ENCODE measurements at regions not wholly inside any gene's neighbourhood (a gene's known extent, or its start where the extent isn't known, plus 50 kb on each side); places are given as distances from the start of the nearest gene placed in this dataset.

DNA sequence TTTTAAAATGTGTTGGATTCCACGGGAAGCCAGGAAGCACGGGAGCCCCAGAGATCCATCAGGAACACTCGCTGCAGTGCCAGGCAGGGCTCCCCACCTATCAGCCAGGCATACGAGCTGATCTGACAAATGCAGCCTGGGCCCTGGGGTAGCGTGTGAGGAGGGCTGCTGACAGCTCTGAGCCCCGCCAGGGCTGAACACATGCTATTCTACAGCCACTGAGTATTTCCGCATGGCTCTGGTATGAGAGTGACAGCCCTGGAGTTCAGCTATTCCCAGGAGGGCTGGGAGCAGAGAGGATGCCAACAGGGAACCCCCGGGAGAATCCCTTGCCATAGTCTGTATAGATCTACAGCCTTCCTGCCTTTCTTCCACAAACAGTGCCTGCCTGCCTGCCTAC is 237.3 kb upstream of the ZMIZ1 start:
- Histone ChIP-seq H3K36me3 (ENCODE audit: insufficient read depth) (no peaks in the 10 kb centered on the region), H3K4me3 (ENCODE audit: low read depth, low read length) (no peak overlapping the region), H3K27ac (ENCODE audit: low read depth) (no peak overlapping the region), H3K4me1 (ENCODE audit: insufficient read depth) (no peaks in the 10 kb centered on the region)
- WGBS: 67% methylated on average over 8 of the region's 8 CpGs
- no peak for DNase-seq (ENCODE audit: extremely low spot score)

- H3K4me3 ChIP-seq (ENCODE audit: low read depth, low read length): no peak overlapping the region
- H3K27ac ChIP-seq (ENCODE audit: low read depth): no peak overlapping the region
- no peaks in the 10 kb centered on the region for H3K36me3 ChIP-seq (ENCODE audit: insufficient read depth)
- DNase-seq (ENCODE audit: extremely low spot score): no peak
- no peaks in the 10 kb centered on the region for H3K4me1 ChIP-seq (ENCODE audit: insufficient read depth)
- WGBS: 93% methylated on average over 2 of the region's 2 CpGs
Observed at GRCh38 chr10:78832281-78832680, 236.5 kb upstream of the ZMIZ1 start.

- H3K36me3 ChIP-seq (ENCODE audit: insufficient read depth): no peaks in the 10 kb centered on the region
- WGBS: 41% methylated on average over 5 of the region's 5 CpGs
- H3K4me3 ChIP-seq (ENCODE audit: low read depth, low read length): no peak overlapping the region
- no peak overlapping the region for H3K27ac ChIP-seq (ENCODE audit: low read depth)
- H3K4me1 ChIP-seq (ENCODE audit: insufficient read depth): no peaks in the 10 kb centered on the region
- DNase-seq (ENCODE audit: extremely low spot score): no peak
Observed at GRCh38 chr10:78838141-78838657, 230.6 kb upstream of the ZMIZ1 start.

DNA sequence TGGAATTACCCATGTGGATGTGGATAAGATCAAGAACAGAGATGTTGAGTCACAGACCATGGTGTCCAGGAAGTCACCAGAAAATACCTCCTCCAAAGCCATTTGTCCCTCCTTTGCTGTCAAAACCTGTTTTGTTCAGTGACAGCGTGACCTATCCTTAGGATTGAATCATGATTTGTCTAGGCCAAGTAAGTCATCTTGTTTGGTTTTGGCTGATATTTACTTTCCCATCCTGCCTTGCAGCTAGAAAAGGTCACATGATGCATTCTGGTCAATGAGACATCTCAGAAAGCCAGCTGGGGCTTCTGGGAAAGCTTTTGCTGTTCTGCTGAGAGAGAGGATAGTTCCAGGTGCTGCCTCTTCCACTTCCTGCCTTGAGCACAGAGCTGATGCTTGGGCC is 225.3 kb upstream of the ZMIZ1 start:
- DNase-seq (ENCODE audit: extremely low spot score): no peak
- WGBS: 96% methylated on average over 1 of the region's 1 CpG
- Histone ChIP-seq H3K4me3 (ENCODE audit: low read depth, low read length) (no peak overlapping the region), H3K4me1 (ENCODE audit: insufficient read depth) (no peaks in the 10 kb centered on the region), H3K27ac (ENCODE audit: low read depth) (no peak overlapping the region), H3K36me3 (ENCODE audit: insufficient read depth) (no peaks in the 10 kb centered on the region)

GRCh38 chr10:78844960-78845607 is 223.7 kb upstream of the ZMIZ1 start:
- no peak overlapping the region for H3K4me3 ChIP-seq (ENCODE audit: low read depth, low read length)
- 78% methylated on average over 10 of the region's 10 CpGs for WGBS
- H3K27ac ChIP-seq (ENCODE audit: low read depth): no peak overlapping the region
- H3K36me3 ChIP-seq (ENCODE audit: insufficient read depth): no peaks in the 10 kb centered on the region
- H3K4me1 ChIP-seq (ENCODE audit: insufficient read depth): no peaks in the 10 kb centered on the region
- DNase-seq (ENCODE audit: extremely low spot score): no peak

DNA sequence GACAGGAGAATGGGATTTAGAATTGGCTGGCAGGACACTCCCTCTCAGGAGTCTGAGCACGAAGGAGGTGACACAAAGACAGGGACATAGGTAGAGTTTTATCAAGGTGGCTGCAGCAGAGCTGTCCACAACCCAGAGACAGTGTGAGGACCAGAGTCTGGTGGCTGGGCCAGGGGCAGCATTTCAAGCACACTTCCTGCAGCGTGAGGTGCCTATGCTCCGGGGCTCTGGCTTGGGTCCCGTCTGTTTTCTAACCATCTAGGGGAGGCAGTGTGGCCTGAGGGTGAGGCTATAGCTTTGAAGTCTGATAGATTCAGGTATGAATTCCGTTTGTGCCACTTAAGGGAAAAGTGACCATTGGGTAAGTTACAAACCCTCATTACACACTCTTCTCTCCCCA is 222.7 kb upstream of the ZMIZ1 start:
- no peak overlapping the region for H3K4me3 ChIP-seq (ENCODE audit: low read depth, low read length)
- no peak overlapping the region for H3K27ac ChIP-seq (ENCODE audit: low read depth)
- no peak for DNase-seq (ENCODE audit: extremely low spot score)
- 85% methylated on average over 5 of the region's 5 CpGs for WGBS
- no peaks in the 10 kb centered on the region for H3K36me3 ChIP-seq (ENCODE audit: insufficient read depth)
- no peaks in the 10 kb centered on the region for H3K4me1 ChIP-seq (ENCODE audit: insufficient read depth)

- DNase-seq (ENCODE audit: extremely low spot score): no peak
- no peaks in the 10 kb centered on the region for H3K36me3 ChIP-seq (ENCODE audit: insufficient read depth)
- H3K4me3 ChIP-seq (ENCODE audit: low read depth, low read length): no peak overlapping the region
- WGBS: 74% methylated on average over 7 of the region's 7 CpGs
- H3K27ac ChIP-seq (ENCODE audit: low read depth): no peak overlapping the region
- no peaks in the 10 kb centered on the region for H3K4me1 ChIP-seq (ENCODE audit: insufficient read depth)
Observed at GRCh38 chr10:78846760-78847159, 222.0 kb upstream of the ZMIZ1 start.

- Histone ChIP-seq H3K27ac (ENCODE audit: low read depth) (no peak overlapping the region), H3K36me3 (ENCODE audit: insufficient read depth) (no peaks in the 10 kb centered on the region), H3K4me3 (ENCODE audit: low read depth, low read length) (no peak overlapping the region), H3K4me1 (ENCODE audit: insufficient read depth) (no peaks in the 10 kb centered on the region)
- WGBS: 81% methylated on average over 5 of the region's 5 CpGs
- DNase-seq (ENCODE audit: extremely low spot score): no peak
Observed at GRCh38 chr10:78847485-78847884, 221.3 kb upstream of the ZMIZ1 start.

- 59% methylated on average over 7 of the region's 7 CpGs for WGBS
- no peak for DNase-seq (ENCODE audit: extremely low spot score)
- H3K4me1 ChIP-seq (ENCODE audit: insufficient read depth): no peaks in the 10 kb centered on the region
Observed at GRCh38 chr10:78849115-78849514, 219.7 kb upstream of the ZMIZ1 start.

GRCh38 chr10:78849731-78850130 is 219.0 kb upstream of the ZMIZ1 start:
- no peak for DNase-seq (ENCODE audit: extremely low spot score)
- 88% methylated on average over 5 of the region's 5 CpGs for WGBS
- no peak overlapping the region for H3K4me3 ChIP-seq (ENCODE audit: low read depth, low read length)
- H3K27ac ChIP-seq (ENCODE audit: low read depth): no peak overlapping the region
- no peaks in the 10 kb centered on the region for H3K36me3 ChIP-seq (ENCODE audit: insufficient read depth)
- H3K4me1 ChIP-seq (ENCODE audit: insufficient read depth): no peaks in the 10 kb centered on the region

More at GRCh38 chr10:78849115-78849514, 219.7 kb upstream of the ZMIZ1 start:
- Histone ChIP-seq H3K27ac (ENCODE audit: low read depth) (no peak overlapping the region), H3K36me3 (ENCODE audit: insufficient read depth) (no peaks in the 10 kb centered on the region), H3K4me3 (ENCODE audit: low read depth, low read length) (no peak overlapping the region)

GRCh38 chr10:78850644-78851435 is 217.9 kb upstream of the ZMIZ1 start:
- Histone ChIP-seq H3K36me3 (ENCODE audit: insufficient read depth) (no peaks in the 10 kb centered on the region), H3K27ac (ENCODE audit: low read depth) (peak overlapping the region; percentile 13), H3K4me1 (ENCODE audit: insufficient read depth) (no peaks in the 10 kb centered on the region), H3K4me3 (ENCODE audit: low read depth, low read length) (no peak overlapping the region)
- DNase-seq (ENCODE audit: extremely low spot score): no peak
- WGBS: 85% methylated on average over 6 of the region's 6 CpGs

DNA sequence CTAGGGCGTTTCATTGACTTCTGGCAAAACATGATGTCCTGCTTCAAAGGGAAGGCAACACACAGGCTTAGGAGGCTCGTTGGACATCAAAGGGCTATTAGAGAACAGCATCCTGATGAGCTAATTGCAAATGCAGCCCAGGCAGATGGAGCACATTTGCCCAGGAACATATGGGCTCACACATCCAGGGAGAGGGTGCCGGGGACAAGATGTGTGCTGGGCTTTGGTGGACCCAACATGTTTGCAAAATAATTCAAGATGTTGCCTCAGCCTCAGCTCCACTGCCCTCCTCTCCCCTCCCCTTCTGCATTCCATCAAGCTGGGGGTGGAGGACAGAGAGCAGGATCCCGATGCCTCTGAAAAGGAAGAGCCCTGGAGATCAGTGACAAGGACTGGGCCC is 217.1 kb upstream of the ZMIZ1 start:
- H3K36me3 ChIP-seq (ENCODE audit: insufficient read depth): no peaks in the 10 kb centered on the region
- H3K4me3 ChIP-seq (ENCODE audit: low read depth, low read length): no peak overlapping the region
- no peak for DNase-seq (ENCODE audit: extremely low spot score)
- no peaks in the 10 kb centered on the region for H3K4me1 ChIP-seq (ENCODE audit: insufficient read depth)
- peak overlapping the region; percentile 11 for H3K27ac ChIP-seq (ENCODE audit: low read depth)
- 70% methylated on average over 4 of the region's 4 CpGs for WGBS

DNA sequence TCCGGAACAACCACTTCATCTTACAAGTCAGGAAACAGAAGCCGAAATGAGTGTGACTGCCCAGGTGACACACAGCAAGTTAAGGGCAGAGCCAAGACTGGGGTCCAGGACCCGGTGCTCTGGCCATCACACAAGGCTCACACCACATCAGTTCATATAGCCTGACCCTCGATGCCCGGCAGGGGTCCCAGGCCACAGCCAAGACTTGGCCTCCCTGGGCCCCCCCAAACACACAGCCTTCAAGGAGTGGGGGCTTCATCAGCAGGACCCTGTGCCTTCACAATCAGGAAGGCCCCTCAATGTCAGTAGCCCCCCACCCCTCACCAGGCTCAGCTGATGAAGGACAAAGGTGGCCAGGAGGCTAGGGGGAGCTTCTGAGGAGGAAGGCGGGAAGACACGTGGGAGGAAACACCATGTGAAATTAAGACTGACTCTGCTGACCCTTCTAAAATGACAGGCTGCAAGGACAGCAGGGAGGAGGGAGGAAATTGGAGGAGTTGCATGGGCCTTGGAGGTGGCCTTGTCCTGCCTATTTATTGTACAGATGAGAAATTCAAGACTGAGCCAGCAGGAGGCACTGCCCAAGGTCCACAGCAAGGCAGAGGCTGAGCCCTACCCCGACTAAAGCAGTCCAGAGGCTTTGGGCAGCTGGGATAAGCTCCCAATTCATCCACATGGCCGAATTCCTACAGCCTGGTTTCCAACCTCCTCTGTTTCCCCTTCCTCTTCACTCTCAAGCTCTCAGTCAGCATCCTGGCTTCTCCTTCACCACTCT is 216.1 kb upstream of the ZMIZ1 start:
- no peak overlapping the region for H3K27ac ChIP-seq (ENCODE audit: low read depth)
- no peaks in the 10 kb centered on the region for H3K36me3 ChIP-seq (ENCODE audit: insufficient read depth)
- WGBS: 93% methylated on average over 9 of the region's 9 CpGs
- H3K4me1 ChIP-seq (ENCODE audit: insufficient read depth): no peaks in the 10 kb centered on the region
- no peak overlapping the region for H3K4me3 ChIP-seq (ENCODE audit: low read depth, low read length)
- no peak for DNase-seq (ENCODE audit: extremely low spot score)

GRCh38 chr10:78853864-78854263 is 214.9 kb upstream of the ZMIZ1 start:
- Histone ChIP-seq H3K4me3 (ENCODE audit: low read depth, low read length) (no peak overlapping the region), H3K36me3 (ENCODE audit: insufficient read depth) (no peaks in the 10 kb centered on the region), H3K27ac (ENCODE audit: low read depth) (no peak overlapping the region), H3K4me1 (ENCODE audit: insufficient read depth) (no peaks in the 10 kb centered on the region)
- no peak for DNase-seq (ENCODE audit: extremely low spot score)
- WGBS: 92% methylated on average over 4 of the region's 4 CpGs
